ENCODE measurements at regions not wholly inside any gene's neighbourhood (a gene's known extent, or its start where the extent isn't known, plus 50 kb on each side); places are given as distances from the start of the nearest gene placed in this dataset.
A peak's percentile ranks its signal among the peaks of the same experiment; 100 is the strongest.

DNA sequence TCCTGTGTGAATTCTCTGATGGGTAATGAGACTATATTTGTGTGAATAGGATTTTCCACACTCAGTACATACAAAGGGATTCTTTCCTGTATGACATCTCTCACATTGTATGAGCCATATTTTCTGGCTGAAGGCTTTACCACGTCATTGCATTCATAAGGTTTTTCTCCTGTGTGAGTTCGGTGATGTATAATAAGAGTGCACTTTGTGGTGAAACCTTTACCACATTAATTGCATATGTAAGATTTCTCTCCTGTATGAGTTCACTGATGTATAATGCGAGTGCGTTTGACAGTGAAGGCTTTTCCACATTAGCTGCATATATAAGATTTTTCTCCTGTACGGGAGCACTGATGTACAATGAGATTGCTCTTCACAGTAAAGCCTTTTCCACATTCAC lies 455.4 kb upstream of the CNTN5 start:
- no peak overlapping the region for H3K4me3 ChIP-seq (replicated peaks in 1 of 2; ENCODE audit: low read depth in 2 of 2, low read length in 2 of 2)
- TF ChIP-seq, protein P1, sequence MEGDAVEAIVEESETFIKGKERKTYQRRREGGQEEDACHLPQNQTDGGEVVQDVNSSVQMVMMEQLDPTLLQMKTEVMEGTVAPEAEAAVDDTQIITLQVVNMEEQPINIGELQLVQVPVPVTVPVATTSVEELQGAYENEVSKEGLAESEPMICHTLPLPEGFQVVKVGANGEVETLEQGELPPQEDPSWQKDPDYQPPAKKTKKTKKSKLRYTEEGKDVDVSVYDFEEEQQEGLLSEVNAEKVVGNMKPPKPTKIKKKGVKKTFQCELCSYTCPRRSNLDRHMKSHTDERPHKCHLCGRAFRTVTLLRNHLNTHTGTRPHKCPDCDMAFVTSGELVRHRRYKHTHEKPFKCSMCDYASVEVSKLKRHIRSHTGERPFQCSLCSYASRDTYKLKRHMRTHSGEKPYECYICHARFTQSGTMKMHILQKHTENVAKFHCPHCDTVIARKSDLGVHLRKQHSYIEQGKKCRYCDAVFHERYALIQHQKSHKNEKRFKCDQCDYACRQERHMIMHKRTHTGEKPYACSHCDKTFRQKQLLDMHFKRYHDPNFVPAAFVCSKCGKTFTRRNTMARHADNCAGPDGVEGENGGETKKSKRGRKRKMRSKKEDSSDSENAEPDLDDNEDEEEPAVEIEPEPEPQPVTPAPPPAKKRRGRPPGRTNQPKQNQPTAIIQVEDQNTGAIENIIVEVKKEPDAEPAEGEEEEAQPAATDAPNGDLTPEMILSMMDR (IDR thresholded peaks at IDR 0.05; ENCODE audit: low read depth, low read length): no peak
- no peak for DNase-seq (ENCODE audit: low read depth in 2 of 2)

DNA sequence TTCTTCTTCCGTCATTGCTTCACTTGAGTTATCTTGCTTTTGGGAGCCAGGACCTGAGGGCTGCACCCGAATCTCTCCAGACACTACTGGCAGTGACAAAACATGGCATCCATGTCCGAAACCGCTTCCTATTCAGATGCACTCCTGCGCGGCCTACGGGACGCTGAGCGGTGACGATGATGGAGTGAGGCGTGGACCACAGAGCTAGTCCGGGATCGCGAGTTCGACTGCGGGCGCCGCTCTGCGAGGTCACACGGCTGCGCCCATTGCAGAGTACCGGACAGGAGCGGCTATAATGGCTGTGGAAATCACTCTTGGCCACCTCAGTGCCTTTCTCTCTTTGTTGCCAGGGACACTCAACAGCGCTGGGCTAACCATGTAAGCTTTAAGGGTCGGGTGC lies 453.8 kb upstream of the CNTN5 start:
- no peak for DNase-seq (ENCODE audit: low read depth in 2 of 2)
- no peak overlapping the region for H3K4me3 ChIP-seq (replicated peaks in 1 of 2; ENCODE audit: low read depth in 2 of 2, low read length in 2 of 2)
- TF ChIP-seq, protein P1 (IDR thresholded peaks at IDR 0.05; ENCODE audit: low read depth, low read length): no peak

DNA sequence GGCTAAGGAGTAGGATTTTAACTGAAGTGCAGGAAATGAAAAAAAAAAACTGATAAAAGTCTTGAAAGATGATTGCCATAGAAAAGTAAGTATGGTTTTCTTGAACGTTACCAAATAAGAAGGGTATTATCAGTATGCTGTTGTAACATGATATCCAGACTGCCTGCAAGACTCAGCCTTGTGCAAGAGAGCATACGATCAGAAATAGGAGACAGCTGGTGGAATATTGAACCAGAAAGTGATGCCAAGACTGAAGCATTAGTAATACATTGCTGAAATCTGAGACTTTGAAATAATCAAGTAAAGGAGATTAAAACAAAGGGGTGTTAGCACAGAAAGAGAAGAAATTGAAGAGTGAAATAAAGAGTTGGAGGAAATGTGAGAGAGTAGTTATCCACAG lies 452.7 kb upstream of the CNTN5 start:
- TF ChIP-seq, protein P1 (IDR thresholded peaks at IDR 0.05; ENCODE audit: low read depth, low read length): no peak
- DNase-seq (ENCODE audit: low read depth in 2 of 2): peak in 1 of 2 donors; percentile 39
- no peak overlapping the region for H3K4me3 ChIP-seq (replicated peaks in 1 of 2; ENCODE audit: low read depth in 2 of 2, low read length in 2 of 2)

DNA sequence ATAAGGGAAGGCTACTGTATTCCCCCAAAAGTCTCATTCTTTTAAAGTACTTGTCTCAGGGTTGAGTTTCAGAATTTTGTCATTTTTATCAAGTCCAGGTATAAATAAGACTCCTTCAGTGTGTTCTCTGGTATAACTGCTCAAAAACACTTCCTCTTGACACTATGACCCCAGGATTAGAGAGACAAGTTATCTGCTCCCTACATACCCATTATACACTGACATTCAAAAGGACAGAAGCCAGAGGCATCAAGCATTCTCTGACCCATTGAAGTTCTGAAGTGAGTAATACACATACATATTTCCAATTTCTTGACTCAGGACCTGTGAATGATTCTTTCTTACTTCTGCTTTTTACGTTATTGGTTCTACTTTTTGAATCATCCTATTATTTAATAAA lies 447.8 kb upstream of the CNTN5 start:
- DNase-seq (ENCODE audit: low read depth in 2 of 2): no peak
- TF ChIP-seq, protein P1 (IDR thresholded peaks at IDR 0.05; ENCODE audit: low read depth, low read length): no peak

DNA sequence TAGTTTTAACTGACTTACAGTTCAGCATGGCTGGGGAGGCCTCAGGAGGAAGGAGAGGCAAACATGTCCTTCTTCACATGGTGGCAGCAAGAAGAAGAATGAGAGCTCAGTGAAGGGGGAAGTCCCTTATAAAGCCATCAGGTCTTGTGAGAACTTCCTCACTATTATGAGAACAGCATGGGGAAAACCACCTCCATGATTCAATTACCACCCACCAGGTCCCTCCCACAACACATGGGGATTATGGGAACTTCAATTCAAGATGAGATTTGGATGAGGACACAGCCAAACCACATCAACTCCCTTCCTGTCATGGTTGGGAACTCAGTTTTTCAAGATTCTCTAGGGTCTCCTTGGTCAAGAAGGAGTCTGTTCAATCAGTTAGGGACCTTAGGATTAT lies 432.9 kb upstream of the CNTN5 start:
- no peak for DNase-seq (ENCODE audit: low read depth in 2 of 2)
- H3K4me3 ChIP-seq (replicated peaks in 1 of 2; ENCODE audit: low read depth in 2 of 2, low read length in 2 of 2): no peak overlapping the region
- TF ChIP-seq, protein P1 (IDR thresholded peaks at IDR 0.05; ENCODE audit: low read depth, low read length): no peak

More for the DNA sequence above, 447.8 kb upstream of the CNTN5 start:
- H3K4me3 ChIP-seq (replicated peaks in 1 of 2; ENCODE audit: low read depth in 2 of 2, low read length in 2 of 2): no peak overlapping the region

DNA sequence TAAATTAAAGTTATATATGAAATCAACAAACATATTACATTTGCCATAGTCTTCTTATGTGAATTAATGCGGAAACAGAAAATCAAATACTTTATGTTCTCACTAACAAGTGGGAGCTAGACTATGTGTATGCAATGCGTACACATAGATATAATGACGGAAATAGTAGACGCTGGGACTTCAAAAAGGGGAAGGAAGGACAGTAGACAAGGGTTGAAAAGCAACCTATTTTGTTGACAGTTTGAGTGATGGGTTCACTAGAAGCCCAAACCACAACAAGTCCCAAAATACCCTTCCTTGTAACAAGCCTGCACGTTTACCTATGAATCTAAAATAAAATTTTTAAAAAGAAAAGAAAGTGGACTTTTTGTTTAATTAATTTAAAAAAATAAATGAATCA lies 430.8 kb upstream of the CNTN5 start:
- DNase-seq (ENCODE audit: low read depth in 2 of 2): no peak
- TF ChIP-seq, protein P1 (IDR thresholded peaks at IDR 0.05; ENCODE audit: low read depth, low read length): no peak
- no peak overlapping the region for H3K4me3 ChIP-seq (replicated peaks in 1 of 2; ENCODE audit: low read depth in 2 of 2, low read length in 2 of 2)

DNA sequence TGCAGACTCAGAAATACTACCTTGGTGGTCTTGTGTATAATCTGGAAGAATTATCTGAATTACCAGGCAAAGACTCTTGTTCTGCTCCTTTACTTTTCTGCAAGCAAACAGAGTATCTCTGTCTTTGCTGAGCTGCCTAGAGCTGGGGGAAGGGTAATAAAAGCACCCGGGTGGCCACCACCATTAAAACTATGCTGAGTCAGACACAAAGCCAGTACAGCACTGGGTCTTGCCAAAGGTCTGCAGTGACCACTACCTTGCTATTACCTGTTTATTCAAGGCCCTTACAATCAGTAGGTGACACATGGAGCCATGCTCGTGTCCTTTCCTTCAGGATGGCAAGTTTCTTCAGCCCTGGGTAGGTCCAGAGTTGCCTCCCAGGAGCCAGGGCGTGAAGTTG lies 420.6 kb upstream of the CNTN5 start:
- TF ChIP-seq, protein P1 (IDR thresholded peaks at IDR 0.05; ENCODE audit: low read depth, low read length): no peak
- no peak for DNase-seq (ENCODE audit: low read depth in 2 of 2)
- no peak overlapping the region for H3K4me3 ChIP-seq (replicated peaks in 1 of 2; ENCODE audit: low read depth in 2 of 2, low read length in 2 of 2)
